ENCODE measurements at regions not wholly inside any gene's neighbourhood (a gene's known extent, or its start where the extent isn't known, plus 50 kb on each side); places are given as distances from the start of the nearest gene placed in this dataset.

DNA sequence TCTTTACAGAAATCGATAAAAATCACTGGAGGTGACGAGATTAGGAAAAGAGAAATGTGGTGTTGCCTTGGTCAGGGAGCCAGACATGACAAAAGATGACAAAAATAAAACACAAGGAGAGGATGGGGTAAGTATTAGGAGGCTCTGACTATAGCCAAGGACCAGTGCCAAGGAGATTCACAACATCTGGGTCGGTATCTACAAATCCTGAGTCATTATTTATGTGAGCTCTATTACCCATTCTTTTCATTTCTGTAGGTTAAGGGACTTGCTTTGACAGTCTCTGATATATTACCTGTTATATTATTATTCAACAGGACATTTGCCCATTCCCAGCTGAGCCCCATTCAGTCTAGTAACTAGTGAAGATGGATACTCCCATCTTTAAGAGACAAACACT is 120.8 kb downstream of the TYW3 start:
- Histone ChIP-seq H3K27me3 (ENCODE audit: insufficient read depth, low read length) (no peaks in the 10 kb centered on the region), H3K79me2 (ENCODE audit: insufficient read depth, low read length) (no peaks in the 10 kb centered on the region), H3K27ac (ENCODE audit: low read depth, low read length, poor library complexity, severe bottlenecking) (no peak overlapping the region), H3F3A (ENCODE audit: insufficient read depth, low read length) (no peaks in the 10 kb centered on the region), H3K9me2 (ENCODE audit: low read depth, low read length) (no peaks in the 10 kb centered on the region), H2AFZ (ENCODE audit: low read length) (no peak overlapping the region), H3K4me2 (ENCODE audit: low read length) (no peak overlapping the region), H3K4me3 (ENCODE audit: low read depth, low read length, poor library complexity, severe bottlenecking) (no peak overlapping the region), H3K4me1 (ENCODE audit: insufficient read depth, low read length, severe bottlenecking) (no peaks in the 10 kb centered on the region), H3K9me3 (ENCODE audit: low read length) (no peaks in the 10 kb centered on the region), H4K20me1 (ENCODE audit: insufficient read depth, low read length) (no peaks in the 10 kb centered on the region), H3K9ac (ENCODE audit: low read length) (no peak overlapping the region), H3K36me3 (ENCODE audit: insufficient read depth, low read length) (no peaks in the 10 kb centered on the region)
- TF ChIP-seq, protein P1, sequence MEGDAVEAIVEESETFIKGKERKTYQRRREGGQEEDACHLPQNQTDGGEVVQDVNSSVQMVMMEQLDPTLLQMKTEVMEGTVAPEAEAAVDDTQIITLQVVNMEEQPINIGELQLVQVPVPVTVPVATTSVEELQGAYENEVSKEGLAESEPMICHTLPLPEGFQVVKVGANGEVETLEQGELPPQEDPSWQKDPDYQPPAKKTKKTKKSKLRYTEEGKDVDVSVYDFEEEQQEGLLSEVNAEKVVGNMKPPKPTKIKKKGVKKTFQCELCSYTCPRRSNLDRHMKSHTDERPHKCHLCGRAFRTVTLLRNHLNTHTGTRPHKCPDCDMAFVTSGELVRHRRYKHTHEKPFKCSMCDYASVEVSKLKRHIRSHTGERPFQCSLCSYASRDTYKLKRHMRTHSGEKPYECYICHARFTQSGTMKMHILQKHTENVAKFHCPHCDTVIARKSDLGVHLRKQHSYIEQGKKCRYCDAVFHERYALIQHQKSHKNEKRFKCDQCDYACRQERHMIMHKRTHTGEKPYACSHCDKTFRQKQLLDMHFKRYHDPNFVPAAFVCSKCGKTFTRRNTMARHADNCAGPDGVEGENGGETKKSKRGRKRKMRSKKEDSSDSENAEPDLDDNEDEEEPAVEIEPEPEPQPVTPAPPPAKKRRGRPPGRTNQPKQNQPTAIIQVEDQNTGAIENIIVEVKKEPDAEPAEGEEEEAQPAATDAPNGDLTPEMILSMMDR (IDR thresholded peaks at IDR 0.05; ENCODE audit: low read length), result no peak
- TF ChIP-seq EZH2 (IDR thresholded peaks at IDR 0.05; ENCODE audit: borderline replicate concordance, low read length), result no peak

DNA sequence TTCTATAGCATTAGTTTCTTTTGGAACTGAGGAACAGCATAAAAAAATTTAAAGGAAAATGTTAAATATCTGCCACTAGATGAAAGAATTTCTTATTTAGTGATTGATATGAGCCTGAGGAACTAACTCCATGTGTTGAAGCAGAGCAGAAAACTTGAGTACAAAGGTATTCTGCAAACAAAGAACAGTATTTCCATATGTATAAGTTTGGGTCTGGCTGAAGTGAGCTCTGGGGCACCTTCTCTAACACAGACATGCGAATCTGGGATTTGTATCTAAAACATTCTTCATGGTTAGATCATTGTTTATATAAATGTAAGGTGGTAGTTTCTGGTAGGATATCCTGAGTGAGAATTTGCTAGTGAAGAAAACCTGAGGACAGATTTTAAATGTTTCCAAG is 123.2 kb downstream of the TYW3 start:
- Histone ChIP-seq H3K27ac (ENCODE audit: low read depth, low read length, poor library complexity, severe bottlenecking) (no peak overlapping the region), H3K9me2 (ENCODE audit: low read depth, low read length) (no peaks in the 10 kb centered on the region), H3K36me3 (ENCODE audit: insufficient read depth, low read length) (no peaks in the 10 kb centered on the region), H2AFZ (ENCODE audit: low read length) (no peak overlapping the region), H3K4me1 (ENCODE audit: insufficient read depth, low read length, severe bottlenecking) (no peaks in the 10 kb centered on the region), H3K9ac (ENCODE audit: low read length) (no peak overlapping the region), H3F3A (ENCODE audit: insufficient read depth, low read length) (no peaks in the 10 kb centered on the region), H4K20me1 (ENCODE audit: insufficient read depth, low read length) (no peaks in the 10 kb centered on the region), H3K4me3 (ENCODE audit: low read depth, low read length, poor library complexity, severe bottlenecking) (no peak overlapping the region), H3K4me2 (ENCODE audit: low read length) (no peak overlapping the region), H3K79me2 (ENCODE audit: insufficient read depth, low read length) (no peaks in the 10 kb centered on the region), H3K27me3 (ENCODE audit: insufficient read depth, low read length) (no peaks in the 10 kb centered on the region), H3K9me3 (ENCODE audit: low read length) (no peaks in the 10 kb centered on the region)
- TF ChIP-seq, protein P1 (IDR thresholded peaks at IDR 0.05; ENCODE audit: low read length), result no peak
- no peak for TF ChIP-seq EZH2 (IDR thresholded peaks at IDR 0.05; ENCODE audit: borderline replicate concordance, low read length)

DNA sequence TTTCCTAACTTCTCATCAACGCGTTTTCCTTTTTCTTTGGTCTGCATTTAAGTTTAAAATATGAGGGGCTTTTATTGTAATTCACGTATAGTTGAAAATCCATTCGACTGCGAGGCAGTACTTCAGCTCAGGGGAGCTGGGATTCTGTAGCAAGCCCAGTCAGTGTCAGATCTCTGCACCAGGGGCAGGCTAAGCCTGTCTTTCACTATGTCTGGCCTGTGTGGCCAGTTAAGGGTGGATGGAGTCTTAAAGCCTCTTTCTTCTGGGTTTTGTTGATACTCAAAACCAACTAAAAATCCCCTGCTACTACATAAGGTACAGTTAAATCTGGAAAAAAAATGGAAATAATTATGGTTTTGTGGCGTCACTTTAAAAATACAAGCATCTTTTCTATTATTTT is 124.7 kb downstream of the TYW3 start:
- Histone ChIP-seq H3K9me2 (ENCODE audit: low read depth, low read length) (no peaks in the 10 kb centered on the region), H3K9ac (ENCODE audit: low read length) (no peak overlapping the region), H3K36me3 (ENCODE audit: insufficient read depth, low read length) (no peaks in the 10 kb centered on the region), H3K27me3 (ENCODE audit: insufficient read depth, low read length) (no peaks in the 10 kb centered on the region), H3K27ac (ENCODE audit: low read depth, low read length, poor library complexity, severe bottlenecking) (no peak overlapping the region), H3K4me2 (ENCODE audit: low read length) (no peak overlapping the region), H3F3A (ENCODE audit: insufficient read depth, low read length) (no peaks in the 10 kb centered on the region), H3K4me1 (ENCODE audit: insufficient read depth, low read length, severe bottlenecking) (no peaks in the 10 kb centered on the region), H4K20me1 (ENCODE audit: insufficient read depth, low read length) (no peaks in the 10 kb centered on the region), H2AFZ (ENCODE audit: low read length) (no peak overlapping the region), H3K9me3 (ENCODE audit: low read length) (no peaks in the 10 kb centered on the region), H3K4me3 (ENCODE audit: low read depth, low read length, poor library complexity, severe bottlenecking) (no peak overlapping the region), H3K79me2 (ENCODE audit: insufficient read depth, low read length) (no peaks in the 10 kb centered on the region)
- no peak for TF ChIP-seq EZH2 (IDR thresholded peaks at IDR 0.05; ENCODE audit: borderline replicate concordance, low read length)
- TF ChIP-seq, protein P1 (IDR thresholded peaks at IDR 0.05; ENCODE audit: low read length), result no peak
